ENCODE measurements at regions not wholly inside any gene's neighbourhood (a gene's known extent, or its start where the extent isn't known, plus 50 kb on each side); places are given as distances from the start of the nearest gene placed in this dataset.
"Not testable (repeated sequence)": the region's sequence is repeated elsewhere in the genome, so short reads cannot be mapped to it uniquely, and the experiment has no call there.

DNA sequence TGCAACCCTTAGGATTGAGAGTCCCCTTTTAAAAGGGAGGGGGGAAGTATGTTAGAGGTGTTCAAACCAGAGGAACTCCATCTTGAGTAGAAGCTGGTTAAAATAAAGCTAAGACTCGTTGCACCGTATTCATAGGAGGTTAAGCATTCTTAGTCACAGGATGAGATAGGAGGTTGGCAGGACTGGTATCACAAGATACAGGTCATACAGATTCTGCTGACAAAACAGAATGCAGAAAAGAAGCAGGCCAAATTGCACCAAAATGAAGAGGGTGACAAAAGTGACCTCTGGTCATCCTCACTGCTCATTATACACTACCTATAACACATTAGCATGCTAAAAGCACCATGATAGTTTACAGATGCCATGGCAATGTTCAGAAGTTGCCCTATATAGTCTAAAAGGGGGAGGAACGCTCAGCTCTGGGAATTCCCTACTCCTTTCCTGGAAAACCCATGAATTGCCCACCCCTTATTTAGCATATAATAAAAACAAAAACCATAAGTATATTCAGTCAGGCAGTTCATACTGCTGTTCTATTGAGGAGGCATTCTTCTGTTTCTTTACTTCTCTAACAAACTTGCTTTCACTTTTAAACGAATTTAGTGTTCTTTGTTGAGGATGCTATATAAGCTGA lies 192.2 kb upstream of the NDUFV2 start:
- ChIA-PET POLR2A (no interaction called here), CTCF (interaction anchor here (1.2 kb wide), 1 partner anchor 78 kb away, joined by 3 read pairs; no protein-coding TSS in a partner anchor)
- H3K9me3 ChIP-seq (ENCODE audit: control insufficient read depth, insufficient read depth, low read length): peaks cover 2% of the 10 kb centered on the region
- H3K27me3 ChIP-seq (ENCODE audit: control insufficient read depth, insufficient read depth, low read length): no peaks in the 10 kb centered on the region
- no peak overlapping the region for H3K27ac ChIP-seq (ENCODE audit: low read depth, low read length)
- no peak for DNase-seq (ENCODE audit: low read depth, low spot score)
- no peak for TF ChIP-seq CTCF (IDR thresholded peaks at IDR 0.05; ENCODE audit: low read depth, low read length)
- no peak overlapping the region for H3K4me3 ChIP-seq (ENCODE audit: low read depth, low read length)

DNA sequence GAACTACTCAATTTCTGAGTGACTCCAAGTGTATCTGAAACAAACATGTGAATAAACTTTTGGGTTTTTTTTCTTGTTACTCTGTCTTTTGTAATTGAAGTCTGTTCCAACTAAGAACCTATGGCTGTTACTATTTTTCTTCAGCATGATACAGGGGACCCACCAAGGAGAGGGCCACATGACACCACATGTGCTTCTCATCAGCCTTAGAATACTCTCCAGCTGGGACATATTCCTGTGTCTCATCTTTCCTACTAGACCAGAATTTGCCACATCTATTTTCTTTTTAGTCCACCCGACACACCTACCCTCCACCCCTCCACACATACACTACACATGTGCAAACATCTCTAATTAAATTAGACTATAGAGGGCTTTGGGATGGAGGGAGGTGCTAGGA lies 191.7 kb upstream of the NDUFV2 start:
- Histone ChIP-seq H3K9me3 (ENCODE audit: control insufficient read depth, insufficient read depth, low read length) (no peaks in the 10 kb centered on the region; the same call in none of the 2 replicates), H3K27ac (ENCODE audit: low read depth, low read length) (no peak overlapping the region), H3K4me3 (ENCODE audit: low read depth, low read length) (no peak overlapping the region), H3K27me3 (ENCODE audit: control insufficient read depth, insufficient read depth, low read length) (no peaks in the 10 kb centered on the region)
- no peak for TF ChIP-seq CTCF (IDR thresholded peaks at IDR 0.05; ENCODE audit: low read depth, low read length)
- ChIA-PET CTCF (interaction anchor here (1.2 kb wide), 1 partner anchor 78 kb away, joined by 3 read pairs; no protein-coding TSS in a partner anchor), POLR2A (no interaction called here)
- no peak for DNase-seq (ENCODE audit: low read depth, low spot score)

- no peaks in the 10 kb centered on the region for H3K27me3 ChIP-seq (ENCODE audit: control insufficient read depth, insufficient read depth, low read length)
- TF ChIP-seq CTCF (IDR thresholded peaks at IDR 0.05; ENCODE audit: low read depth, low read length): no peak
- CTCF ChIA-PET: interaction anchor here (0.8 to 1.2 kb wide), 2 partner anchors 72 to 77 kb away, joined by 3 read pairs; no protein-coding TSS in a partner anchor
- no peaks in the 10 kb centered on the region; the same call in 1 of the 2 replicates for H3K9me3 ChIP-seq (ENCODE audit: control insufficient read depth, insufficient read depth, low read length)
- H3K27ac ChIP-seq (ENCODE audit: low read depth, low read length): no peak overlapping the region
- H3K4me3 ChIP-seq (ENCODE audit: low read depth, low read length): no peak overlapping the region
- DNase-seq (ENCODE audit: low read depth, low spot score): no peak
- POLR2A ChIA-PET: no interaction called here
These were observed 190.8 kb upstream of the NDUFV2 start for GRCh38 chr18:8911408-8912340.

DNA sequence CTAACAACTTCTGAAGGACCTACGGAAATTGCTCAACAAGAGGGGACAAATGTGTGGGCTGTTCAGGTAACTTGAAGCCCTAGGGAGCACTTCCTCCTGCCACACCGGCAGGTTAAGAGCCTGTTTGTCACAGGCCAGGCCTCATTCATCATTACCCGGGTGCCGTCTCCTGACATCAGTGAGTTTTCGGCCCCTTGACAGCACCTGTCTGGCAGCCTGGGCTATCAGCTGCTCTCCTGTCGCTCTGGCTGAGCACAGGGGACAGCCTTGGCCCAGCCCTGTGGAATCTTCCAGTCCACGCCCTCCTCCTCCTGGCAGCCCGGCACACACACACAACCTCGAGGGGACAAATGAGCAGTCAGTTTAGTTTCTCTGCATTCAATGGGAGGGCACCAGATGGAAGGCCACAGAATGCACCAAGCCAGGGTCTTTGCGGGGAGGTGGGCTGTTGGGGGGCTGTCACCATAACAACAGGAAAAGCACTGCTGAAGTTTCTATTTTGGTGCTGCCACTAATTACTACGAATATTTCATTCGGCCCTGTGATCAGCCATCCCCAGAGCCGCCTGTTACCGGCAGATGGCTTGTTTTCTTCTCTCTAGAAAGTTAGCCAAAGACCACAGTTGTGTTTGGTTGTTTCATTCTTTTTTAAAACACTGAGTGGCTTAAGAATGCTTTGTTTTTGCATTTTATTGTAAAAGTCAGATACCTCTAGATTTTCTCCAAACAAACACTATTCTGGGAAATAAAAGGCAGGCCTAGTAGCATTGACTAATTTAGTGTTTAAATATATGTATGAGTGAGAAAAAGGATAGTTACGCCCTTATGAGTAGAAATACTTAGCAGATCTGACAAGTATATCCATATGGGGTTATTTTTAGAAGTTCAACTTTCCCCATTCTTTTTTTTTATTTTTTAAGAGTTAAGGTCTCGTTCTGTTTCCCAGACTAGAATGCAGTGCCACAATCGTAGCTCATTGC lies 189.9 kb upstream of the NDUFV2 start:
- Histone ChIP-seq H3K9me3 (ENCODE audit: control insufficient read depth, insufficient read depth, low read length) (no peaks in the 10 kb centered on the region; the same call in 1 of the 2 replicates), H3K27ac (ENCODE audit: low read depth, low read length) (peak overlapping the region; percentile 31), H3K4me3 (ENCODE audit: low read depth, low read length) (no peak overlapping the region), H3K27me3 (ENCODE audit: control insufficient read depth, insufficient read depth, low read length) (no peaks in the 10 kb centered on the region)
- no peak for DNase-seq (ENCODE audit: low read depth, low spot score)
- ChIA-PET CTCF (interaction anchor here (0.8 kb wide), 1 partner anchor 71 kb away, joined by 3 read pairs; no protein-coding TSS in a partner anchor), POLR2A (interaction anchor here (0.9 kb wide), 1 partner anchor 10 kb away, joined by 3 read pairs; no protein-coding TSS in a partner anchor)
- TF ChIP-seq CTCF (IDR thresholded peaks at IDR 0.05; ENCODE audit: low read depth, low read length): no peak

DNA sequence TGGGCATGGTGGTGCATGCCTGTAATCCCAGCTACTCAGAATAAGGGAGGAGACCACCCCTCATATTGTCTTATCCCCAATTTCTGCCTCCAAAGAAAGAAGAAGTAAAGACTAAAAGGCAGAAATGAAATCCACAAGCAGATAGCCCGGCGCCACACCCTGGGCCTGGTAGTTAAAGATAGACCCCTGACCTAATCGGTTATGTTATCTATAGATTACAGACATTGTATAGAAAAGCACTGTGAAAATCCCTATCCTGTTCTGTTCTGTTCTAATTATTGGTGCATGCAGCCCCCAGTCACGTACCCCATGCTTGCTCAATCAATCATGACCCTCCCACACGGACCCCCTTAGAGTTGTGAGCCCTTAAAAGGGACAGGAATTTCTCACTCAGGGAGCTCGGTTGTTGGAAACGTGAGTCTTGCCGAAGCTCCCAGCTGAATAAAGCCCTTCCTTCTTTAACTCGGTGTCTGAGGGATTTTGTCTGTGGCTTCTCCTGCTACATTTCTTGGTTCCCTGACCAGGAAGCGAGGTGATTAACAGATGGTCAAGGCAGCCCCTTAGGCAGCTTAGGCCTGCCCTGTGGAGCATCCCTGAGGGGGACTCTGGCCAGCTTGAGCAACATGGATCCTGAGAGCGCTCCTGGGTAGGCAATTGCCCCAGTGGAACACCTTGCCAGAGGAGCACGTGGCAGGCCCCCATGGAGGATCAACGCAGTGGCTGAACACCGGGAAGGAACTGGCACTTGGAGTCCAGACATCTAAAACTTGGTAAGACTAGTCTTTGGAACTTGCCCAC lies 188.7 kb upstream of the NDUFV2 start:
- H3K9me3 ChIP-seq (ENCODE audit: control insufficient read depth, insufficient read depth, low read length); H3K27me3 ChIP-seq (ENCODE audit: control insufficient read depth, insufficient read depth, low read length); H3K4me3 ChIP-seq (ENCODE audit: low read depth, low read length); DNase-seq (ENCODE audit: low read depth, low spot score); H3K27ac ChIP-seq (ENCODE audit: low read depth, low read length); CTCF ChIA-PET: not testable (repeated sequence)
- POLR2A ChIA-PET: interaction anchor here (0.9 kb wide), 1 partner anchor 9 kb away, joined by 3 read pairs; no protein-coding TSS in a partner anchor

GRCh38 chr18:8914404-8915264 lies 187.9 kb upstream of the NDUFV2 start:
- CTCF ChIA-PET; POLR2A ChIA-PET; H3K27ac ChIP-seq (ENCODE audit: low read depth, low read length): not testable (repeated sequence)

More at GRCh38 chr18:8914404-8915264, 187.9 kb upstream of the NDUFV2 start:
- DNase-seq (ENCODE audit: low read depth, low spot score); H3K4me3 ChIP-seq (ENCODE audit: low read depth, low read length); H3K27me3 ChIP-seq (ENCODE audit: control insufficient read depth, insufficient read depth, low read length); H3K9me3 ChIP-seq (ENCODE audit: control insufficient read depth, insufficient read depth, low read length): not testable (repeated sequence)
